Activated T-cell treated with anti-CD3 and anti-CD28 coated beads for 4 hours (primary cell): ENCODE measurements at regions not wholly inside any gene's neighbourhood (a gene's known extent, or its start where the extent isn't known, plus 50 kb on each side); places are given as distances from the start of the nearest gene placed in this dataset.

ENCODE experiments used
- DNase-seq: peaks from one replicate; pipeline ENCODE4 v3.0.0-alpha.2; 2020

DNA sequence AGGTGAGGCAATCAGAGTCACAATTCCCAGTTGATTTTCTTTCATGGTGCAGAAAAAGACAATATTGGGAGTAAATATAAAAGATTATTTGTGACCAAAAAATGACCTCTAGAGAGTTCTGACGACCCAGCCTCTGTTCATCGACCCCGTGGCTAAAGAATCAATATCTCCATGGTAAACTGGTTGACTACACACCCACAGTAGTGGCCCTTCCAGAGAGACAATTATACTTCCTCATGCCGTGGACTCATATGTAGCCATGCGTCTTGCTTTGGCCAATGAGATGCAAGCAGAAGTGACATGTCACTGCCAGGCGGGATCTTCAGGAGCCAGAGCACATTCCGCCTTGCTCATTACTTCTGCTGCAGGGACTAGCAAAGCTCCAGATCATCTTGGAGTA, 163.3 kb upstream of the RAD23B start:
- no peak for DNase-seq

DNA sequence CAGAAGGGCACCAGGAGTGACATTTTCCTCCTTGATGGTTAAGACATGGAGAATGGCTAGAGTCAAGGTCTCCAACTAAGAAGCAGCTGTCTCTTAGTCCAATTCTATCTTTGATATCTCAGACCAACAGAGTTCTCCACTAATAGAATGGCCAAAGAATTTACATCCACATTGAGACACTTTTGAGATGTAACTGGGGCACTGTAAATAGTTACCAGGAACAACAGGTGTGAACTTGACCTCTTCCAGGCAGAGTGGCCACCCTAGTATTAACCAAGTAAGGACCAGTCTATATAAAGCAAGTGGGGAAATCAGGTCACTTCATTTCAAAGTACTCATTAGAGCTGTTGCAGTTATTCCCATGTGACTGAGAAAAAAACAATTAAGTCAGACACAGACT, 159.7 kb upstream of the RAD23B start:
- no peak for DNase-seq

DNA sequence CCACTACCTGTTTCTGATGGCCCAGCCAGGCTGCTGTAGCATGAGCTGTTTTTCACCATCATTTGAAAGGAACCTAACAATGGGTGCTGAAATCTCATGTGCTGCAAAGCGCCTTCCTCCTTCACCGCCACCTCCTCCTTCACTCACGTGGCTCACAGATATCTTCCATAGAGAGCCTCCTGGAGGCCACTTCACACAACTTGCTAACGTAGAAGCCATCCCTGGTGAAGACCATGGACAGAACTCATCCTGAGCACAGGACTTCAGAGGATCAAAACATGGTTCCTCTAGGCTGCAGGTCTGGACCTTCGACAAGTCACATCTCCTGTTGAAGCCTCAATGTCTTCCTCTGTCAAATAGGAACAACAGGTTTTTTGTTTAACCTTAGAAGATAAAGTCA, 155.5 kb upstream of the RAD23B start:
- no peak for DNase-seq

DNA sequence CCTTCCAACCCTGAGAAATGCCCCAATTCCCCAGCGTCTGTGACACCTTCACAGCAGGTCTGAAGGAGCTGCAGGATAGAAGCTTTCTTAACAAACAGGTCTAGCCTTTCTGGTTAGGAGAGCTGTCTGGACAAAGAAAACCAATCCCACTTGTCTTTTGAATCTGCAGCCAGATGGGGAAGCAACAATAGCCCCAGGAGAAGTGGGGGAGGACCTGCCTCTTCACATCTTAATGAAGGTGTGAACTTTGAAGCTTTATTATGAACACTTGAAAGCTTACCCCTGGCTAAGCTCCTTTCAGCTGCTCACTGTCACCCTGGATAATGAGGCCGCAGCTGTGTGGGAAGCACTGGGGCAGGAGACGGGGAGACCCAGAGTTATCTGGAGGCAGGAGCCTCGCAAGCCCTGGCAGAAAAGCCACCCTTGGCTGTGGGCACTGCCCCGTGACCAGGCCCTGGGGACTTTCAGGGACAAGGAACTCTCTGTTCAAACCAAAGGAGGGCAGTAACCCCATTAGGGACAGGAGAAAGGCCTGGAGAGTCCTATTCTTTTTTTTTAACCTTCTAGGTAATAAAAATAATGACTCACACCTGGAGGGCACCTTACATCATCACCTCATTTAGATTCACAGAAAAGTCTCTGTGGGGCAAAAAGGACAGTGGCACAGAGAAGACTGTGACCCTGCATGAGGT, 151.8 kb upstream of the RAD23B start:
- no peak for DNase-seq

DNA sequence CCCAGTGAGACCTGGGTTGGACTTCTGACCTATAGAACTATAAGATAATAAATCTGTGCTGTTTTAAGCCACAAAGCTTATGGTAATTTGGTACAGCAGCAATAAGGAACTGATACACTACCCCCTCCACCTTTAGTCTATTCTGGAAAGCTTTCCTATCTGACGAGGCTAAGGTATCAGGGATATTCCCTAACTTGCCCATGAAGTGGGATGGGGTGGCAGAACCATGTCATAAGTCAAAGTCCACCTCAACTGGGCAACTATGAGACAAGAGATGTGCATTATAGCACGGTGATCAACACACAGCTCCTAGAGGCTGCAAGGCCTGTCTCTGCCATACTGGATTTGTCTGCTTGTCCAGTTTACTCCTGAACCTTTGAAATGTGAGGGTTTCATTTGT, 146.8 kb upstream of the RAD23B start:
- DNase-seq: no peak

GRCh38 chr9:107137495-107138202, 145.4 kb upstream of the RAD23B start:
- DNase-seq: no peak

DNA sequence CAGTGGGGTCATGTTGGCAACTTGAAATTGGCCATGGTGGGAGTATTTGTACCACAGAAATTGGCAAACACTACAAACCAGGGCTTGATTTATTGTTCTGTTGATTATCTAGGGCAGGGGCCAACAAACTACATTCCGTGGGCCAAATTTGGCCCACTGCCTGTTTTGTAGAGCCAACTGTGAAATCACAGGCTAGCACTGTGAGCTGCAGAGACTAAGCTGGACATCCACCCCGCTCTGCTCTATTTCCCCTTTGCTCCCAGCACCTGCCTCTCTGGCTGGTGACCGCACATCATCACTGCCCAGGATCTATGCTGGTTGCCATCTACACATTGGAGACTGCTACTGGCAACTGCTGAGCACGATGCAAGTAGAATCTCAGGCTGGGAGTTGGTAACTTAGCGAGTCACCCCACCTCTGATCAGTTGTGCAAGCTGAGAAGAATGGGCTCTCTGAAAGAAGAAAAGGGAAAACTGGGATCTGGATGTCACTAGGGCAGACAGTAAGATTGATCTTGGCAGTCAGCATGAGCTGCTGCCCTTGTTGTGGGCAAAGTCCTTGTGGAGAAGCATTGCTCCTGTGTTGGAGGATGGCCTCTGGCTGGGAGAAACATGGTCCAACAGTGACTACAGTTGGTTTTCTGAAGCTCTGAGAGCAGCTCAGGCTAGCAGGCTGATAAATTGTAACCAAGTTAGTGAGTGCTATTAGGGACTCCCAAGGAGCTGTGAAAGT, 144.7 kb upstream of the RAD23B start:
- no peak for DNase-seq

- no peak for DNase-seq
These were observed 141.1 kb upstream of the RAD23B start for GRCh38 chr9:107141967-107142366.

DNA sequence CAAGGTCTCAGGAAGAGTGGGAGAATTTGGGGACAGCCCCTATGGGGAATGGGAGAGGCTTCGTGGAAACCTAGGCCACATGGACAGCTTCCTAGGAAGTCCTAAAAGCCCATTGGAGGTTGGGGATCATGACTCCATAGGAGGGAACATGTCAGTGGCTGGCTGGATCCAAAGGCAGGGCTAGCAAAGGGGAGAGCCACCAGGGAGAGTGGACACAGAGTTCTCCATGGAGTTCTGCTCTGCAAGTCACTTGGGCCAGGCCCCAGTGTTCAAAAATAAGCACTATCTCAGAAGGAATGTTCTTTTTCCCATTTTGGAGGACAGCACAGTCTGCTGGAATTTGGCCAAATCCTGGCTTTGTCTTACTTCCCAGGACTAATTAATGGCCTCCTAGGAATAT, 140.6 kb upstream of the RAD23B start:
- DNase-seq: no peak

DNA sequence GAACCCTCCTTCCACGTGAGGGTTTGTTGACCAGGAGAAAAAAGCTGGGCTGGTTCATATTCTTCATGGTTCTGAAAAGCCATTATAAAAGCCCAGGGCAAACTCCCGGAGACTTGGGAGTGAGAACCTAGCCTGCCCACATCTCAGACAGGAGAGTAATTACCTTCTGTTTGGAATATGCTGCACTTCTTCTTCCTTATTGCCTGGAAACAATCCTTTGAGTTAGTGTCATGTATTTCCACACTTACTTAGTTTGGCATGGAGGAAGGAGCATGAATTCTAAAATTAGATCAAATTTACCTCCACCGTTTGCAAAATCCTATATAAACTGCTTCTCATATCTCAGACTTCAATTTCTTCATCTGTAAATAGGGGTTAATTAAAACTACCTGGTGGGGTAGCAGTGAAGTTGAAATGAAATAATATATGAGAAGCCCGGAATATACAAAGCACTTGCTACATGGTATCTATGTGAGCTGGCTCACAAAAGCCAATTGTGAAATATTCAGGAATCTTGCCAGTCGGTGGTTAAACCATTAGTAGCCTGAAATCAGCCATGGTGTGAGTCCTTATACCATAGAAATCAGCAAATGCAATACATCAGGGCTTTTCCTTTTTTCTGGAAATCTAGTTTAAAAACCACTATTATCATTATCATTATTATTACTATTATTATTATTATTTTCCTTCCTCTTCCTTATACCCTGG, 140.0 kb upstream of the RAD23B start:
- no peak for DNase-seq

DNA sequence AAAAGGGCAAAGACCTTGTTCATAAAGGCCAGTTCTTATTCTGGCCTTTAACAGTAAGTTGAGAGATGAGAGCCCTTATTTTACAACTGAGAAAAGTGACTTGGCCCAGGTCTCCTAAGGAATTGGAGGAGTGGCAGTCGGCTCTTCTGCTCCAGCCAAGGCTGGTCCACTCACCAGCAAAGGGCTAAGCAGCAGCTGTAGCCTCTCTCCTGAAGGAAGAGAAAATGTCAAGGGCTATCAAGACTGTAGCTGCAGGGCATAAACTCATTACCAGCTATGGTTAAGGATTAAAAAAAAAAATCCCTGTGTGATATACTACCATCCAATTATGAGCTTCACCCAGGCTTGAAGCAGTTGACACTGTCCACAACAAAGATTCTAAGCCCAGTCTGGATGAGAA, 138.6 kb upstream of the RAD23B start:
- DNase-seq: no peak

- no peak for DNase-seq
These were observed 135.9 kb upstream of the RAD23B start for GRCh38 chr9:107147134-107147533.

GRCh38 chr9:107148216-107148615, 134.9 kb upstream of the RAD23B start:
- DNase-seq: no peak

- no peak for DNase-seq
These were observed 133.3 kb upstream of the RAD23B start for GRCh38 chr9:107149756-107150155.

DNA sequence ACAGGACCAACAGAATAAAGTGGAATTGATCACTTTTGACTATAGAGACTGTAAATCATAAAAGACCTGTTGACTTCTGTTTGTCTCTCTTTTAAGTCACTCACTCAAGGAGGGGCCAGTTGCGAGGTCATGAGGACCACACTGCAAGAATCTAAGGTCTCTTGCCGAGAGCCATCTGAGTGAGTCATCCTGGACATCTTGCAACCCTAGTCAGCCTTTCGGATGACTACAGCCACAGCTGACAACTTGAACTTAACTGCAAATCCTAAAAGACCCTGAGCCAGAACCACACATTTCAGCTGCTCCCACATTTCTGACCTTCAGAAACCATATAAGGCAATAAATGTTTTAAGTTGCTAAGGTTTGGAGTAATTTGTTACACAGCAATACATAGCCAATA, 129.7 kb upstream of the RAD23B start:
- DNase-seq: no peak

GRCh38 chr9:107154291-107154690, 128.8 kb upstream of the RAD23B start:
- DNase-seq: no peak

- DNase-seq: no peak
These were observed 128.3 kb upstream of the RAD23B start for GRCh38 chr9:107154766-107155165.

- no peak for DNase-seq
These were observed 127.7 kb upstream of the RAD23B start for GRCh38 chr9:107155244-107155817.

GRCh38 chr9:107158321-107158720, 124.8 kb upstream of the RAD23B start:
- no peak for DNase-seq

GRCh38 chr9:107161338-107161737, 121.7 kb upstream of the RAD23B start:
- no peak for DNase-seq

DNA sequence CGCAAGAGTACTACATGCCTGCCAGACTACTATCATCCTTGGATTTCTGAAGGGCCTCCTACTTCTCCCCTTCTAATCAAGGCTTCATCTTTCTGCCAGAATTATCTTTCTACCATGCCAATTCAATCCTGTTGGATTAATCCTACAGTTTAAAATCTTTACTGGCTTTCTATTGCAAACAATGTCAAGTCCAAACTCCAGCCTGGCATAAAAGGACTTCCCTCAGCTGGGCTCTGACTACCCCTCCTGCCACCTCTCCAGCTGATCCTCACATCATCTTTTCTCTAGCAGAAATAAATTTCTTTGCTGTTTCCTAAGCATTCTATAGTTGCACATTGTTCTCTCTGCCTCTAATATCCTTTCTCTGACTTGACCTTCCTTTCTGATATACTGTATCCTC, 119.7 kb upstream of the RAD23B start:
- DNase-seq: no peak

GRCh38 chr9:107169796-107170195, 113.3 kb upstream of the RAD23B start:
- no peak for DNase-seq

DNA sequence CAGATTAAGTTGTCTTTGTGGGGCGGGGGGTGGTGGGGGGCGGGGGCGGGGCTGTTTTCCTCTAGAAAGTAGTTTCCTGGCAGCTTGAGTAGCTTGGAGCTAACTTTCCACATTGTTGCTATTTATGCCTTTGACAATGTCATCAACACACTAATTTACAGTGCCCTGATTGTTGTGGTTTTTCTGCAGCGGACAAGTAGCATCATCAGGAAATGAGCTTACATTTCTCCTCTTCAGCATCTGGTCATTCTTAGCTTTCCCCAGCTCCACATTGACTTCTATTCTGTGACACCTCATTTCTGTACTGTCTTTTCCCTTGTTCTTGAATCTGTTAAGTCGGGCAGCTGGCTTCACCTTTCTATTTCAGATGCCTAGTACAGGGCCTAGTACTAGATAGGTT, 112.3 kb upstream of the RAD23B start:
- no peak for DNase-seq
